A549 (cell line): ENCODE measurements at regions not wholly inside any gene's neighbourhood (a gene's known extent, or its start where the extent isn't known, plus 50 kb on each side); places are given as distances from the start of the nearest gene placed in this dataset.

Experiments
- CHD2 ChIP-seq: fragments of 150-350 bp; IDR thresholded peaks from 2 replicates; pipeline ENCODE4 v1.6.1; 2014; ENCODE audit warnings: low read length; ENCODE audit not compliant: partially characterized antibody
- CTCF ChIP-seq: fragments of >200 bp; sonication (Bioruptor Twin); formaldehyde crosslinking; IDR thresholded peaks from 3 replicates; pipeline ENCODE4 v1.5.1; 2016
- HMGXB4 ChIP-seq: fragments of 250-450 bp; sonication (Bioruptor Pico); IDR thresholded peaks from 2 replicates; pipeline ENCODE4 v1.5.0; 2021; ENCODE audit warnings: mild to moderate bottlenecking, moderate library complexity, borderline replicate concordance
- JUN ChIP-seq, 2 experiments: fragments of >200 bp; sonication (Bioruptor Twin); formaldehyde crosslinking; IDR thresholded peaks; 2 replicates in 1 of 2; 3 replicates in 1 of 2; pipeline ENCODE4 v1.6.1; 2016 to 2017
- MAZ ChIP-seq: fragments of 150-350 bp; IDR thresholded peaks from 2 replicates; pipeline ENCODE4 v1.6.1; 2014; ENCODE audit warnings: antibody characterized with exemption, low read depth, low read length, borderline replicate concordance
- POLR2A ChIP-seq: IDR thresholded peaks from 2 replicates; pipeline ENCODE4 v1.6.1; 2012; ENCODE audit warnings: mild to moderate bottlenecking, low read length
- REST ChIP-seq: fragments of 200-600 bp; sonication (generic); IDR thresholded peaks from 2 replicates; pipeline ENCODE4 v1.6.1; 2016; ENCODE audit warnings: antibody characterized with exemption, mild to moderate bottlenecking, moderate library complexity

GRCh38 chr4:174036576-174036975, 246.9 kb downstream of the FBXO8 start:
- TF ChIP-seq CTCF = no peak
- no peak for TF ChIP-seq REST
- TF ChIP-seq CHD2 = no peak
- TF ChIP-seq POLR2A = no peak
- no peak for TF ChIP-seq JUN (IDR thresholded peaks at IDR 0.05)
- TF ChIP-seq MAZ = no peak
- TF ChIP-seq HMGXB4 (CRISPR knock-in tag) = no peak
